CD4-positive, alpha-beta T cell treated with Interleukin-1 beta for 1 hour (primary cell): ENCODE measurements at regions not wholly inside any gene's neighbourhood (a gene's known extent, or its start where the extent isn't known, plus 50 kb on each side); places are given as distances from the start of the nearest gene placed in this dataset.
"Not testable (repeated sequence)": the region's sequence is repeated elsewhere in the genome, so short reads cannot be mapped to it uniquely, and the experiment has no call there.

Experiments used
- DNase-seq, 2 donors: peaks; one replicate each; pipeline ENCODE4 v3.0.0-alpha.2; 2020 to 2022

GRCh38 chr5:166637295-166637694 lies 1654.2 kb upstream of the WWC1 start:
- DNase-seq, result no peak

- no peak for DNase-seq
Observed at GRCh38 chr5:166639151-166639550, 1652.3 kb upstream of the WWC1 start.

- DNase-seq, result not testable (repeated sequence)
Observed at GRCh38 chr5:166640136-166640535, 1651.3 kb upstream of the WWC1 start.

- DNase-seq, result no peak
Observed at GRCh38 chr5:166648736-166649135, 1642.7 kb upstream of the WWC1 start.

- DNase-seq, result no peak
Observed at GRCh38 chr5:166649676-166650075, 1641.8 kb upstream of the WWC1 start.

- no peak for DNase-seq
Observed at GRCh38 chr5:166651234-166651633, 1640.2 kb upstream of the WWC1 start.

- DNase-seq, result no peak
Observed at GRCh38 chr5:166671811-166672210, 1619.6 kb upstream of the WWC1 start.

- DNase-seq, result no peak
Observed at GRCh38 chr5:166672431-166672830, 1619.0 kb upstream of the WWC1 start.

GRCh38 chr5:166677891-166678290 lies 1613.6 kb upstream of the WWC1 start:
- no peak for DNase-seq

- DNase-seq, result no peak
Observed at GRCh38 chr5:166679331-166679730, 1612.1 kb upstream of the WWC1 start.

- no peak for DNase-seq
Observed at GRCh38 chr5:166695326-166695725, 1596.1 kb upstream of the WWC1 start.

- no peak for DNase-seq
Observed at GRCh38 chr5:166708291-166708690, 1583.2 kb upstream of the WWC1 start.

- DNase-seq, result no peak
Observed at GRCh38 chr5:166709691-166710090, 1581.8 kb upstream of the WWC1 start.

GRCh38 chr5:166710271-166710670 lies 1581.2 kb upstream of the WWC1 start:
- no peak for DNase-seq

- DNase-seq, result no peak
Observed at GRCh38 chr5:166712447-166713185, 1578.8 kb upstream of the WWC1 start.

- DNase-seq, result no peak
Observed at GRCh38 chr5:166713295-166713694, 1578.2 kb upstream of the WWC1 start.

- DNase-seq, result no peak
Observed at GRCh38 chr5:166716856-166717492, 1574.5 kb upstream of the WWC1 start.

- DNase-seq, result no peak
Observed at GRCh38 chr5:166719991-166720390, 1571.5 kb upstream of the WWC1 start.

GRCh38 chr5:166722939-166723338 lies 1568.5 kb upstream of the WWC1 start:
- DNase-seq, result no peak

GRCh38 chr5:166724284-166724683 lies 1567.2 kb upstream of the WWC1 start:
- no peak for DNase-seq

GRCh38 chr5:166725593-166725992 lies 1565.9 kb upstream of the WWC1 start:
- DNase-seq, result no peak

GRCh38 chr5:166726406-166726805 lies 1565.0 kb upstream of the WWC1 start:
- no peak for DNase-seq

GRCh38 chr5:166742951-166743350 lies 1548.5 kb upstream of the WWC1 start:
- not testable (repeated sequence) for DNase-seq

GRCh38 chr5:166746506-166746905 lies 1544.9 kb upstream of the WWC1 start:
- no peak for DNase-seq

- DNase-seq, result no peak
Observed at GRCh38 chr5:166750376-166750775, 1541.1 kb upstream of the WWC1 start.
